IPS-18a (cell line): ENCODE measurements at regions not wholly inside any gene's neighbourhood (a gene's known extent, or its start where the extent isn't known, plus 50 kb on each side); places are given as distances from the start of the nearest gene placed in this dataset.

Experiments
- H3K27ac ChIP-seq: one replicate; pipeline ENCODE4 v1.5.1; 2013; ENCODE audit warnings: low read length
- H3K27me3 ChIP-seq: one replicate; pipeline ENCODE4 v1.6.1; 2013; ENCODE audit warnings: mild to moderate bottlenecking, low read length; ENCODE audit not compliant: control insufficient read depth, insufficient read depth
- H3K36me3 ChIP-seq: one replicate; pipeline ENCODE4 v1.6.1; 2013; ENCODE audit warnings: low read depth, low read length; ENCODE audit not compliant: control insufficient read depth
- H3K4me1 ChIP-seq: one replicate; pipeline ENCODE4 v1.6.1; 2013; ENCODE audit warnings: low read depth, low read length; ENCODE audit not compliant: control insufficient read depth
- H3K4me3 ChIP-seq: one replicate; pipeline ENCODE4 v1.5.1; 2013; ENCODE audit warnings: low read length
- H3K9ac ChIP-seq: one replicate; pipeline ENCODE4 v1.6.1; 2013; ENCODE audit warnings: mild to moderate bottlenecking, low read length, moderate library complexity
- H3K9me3 ChIP-seq: one replicate; pipeline ENCODE4 v1.6.1; 2013; ENCODE audit warnings: low read depth, low read length; ENCODE audit not compliant: control insufficient read depth

DNA sequence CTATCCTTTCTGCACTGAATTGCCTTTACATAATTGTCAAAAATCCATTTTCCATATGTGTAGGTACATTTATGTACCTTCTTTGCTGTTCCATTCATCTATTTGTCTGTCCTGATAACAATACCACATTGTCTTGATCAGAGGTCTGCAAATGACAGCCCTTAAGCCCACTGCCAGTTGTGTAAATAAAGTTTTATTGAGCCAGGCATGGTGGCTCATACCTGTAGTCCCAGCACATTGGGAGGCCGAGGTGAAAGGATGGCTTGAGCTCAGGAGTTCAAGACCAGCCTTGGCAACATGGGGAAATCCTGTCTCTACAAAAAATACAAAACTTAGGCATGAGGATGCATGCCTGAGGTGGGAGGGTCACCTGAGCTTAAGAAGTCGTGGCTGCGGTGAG is 121.0 kb downstream of the TFCP2L1 start:
- H3K36me3 ChIP-seq = no peaks in the 10 kb centered on the region
- no peaks in the 10 kb centered on the region for H3K9me3 ChIP-seq
- no peaks in the 10 kb centered on the region for H3K27me3 ChIP-seq
- H3K9ac ChIP-seq = no peak overlapping the region
- no peaks in the 10 kb centered on the region for H3K4me1 ChIP-seq
- no peak overlapping the region for H3K4me3 ChIP-seq
- H3K27ac ChIP-seq = no peak overlapping the region

DNA sequence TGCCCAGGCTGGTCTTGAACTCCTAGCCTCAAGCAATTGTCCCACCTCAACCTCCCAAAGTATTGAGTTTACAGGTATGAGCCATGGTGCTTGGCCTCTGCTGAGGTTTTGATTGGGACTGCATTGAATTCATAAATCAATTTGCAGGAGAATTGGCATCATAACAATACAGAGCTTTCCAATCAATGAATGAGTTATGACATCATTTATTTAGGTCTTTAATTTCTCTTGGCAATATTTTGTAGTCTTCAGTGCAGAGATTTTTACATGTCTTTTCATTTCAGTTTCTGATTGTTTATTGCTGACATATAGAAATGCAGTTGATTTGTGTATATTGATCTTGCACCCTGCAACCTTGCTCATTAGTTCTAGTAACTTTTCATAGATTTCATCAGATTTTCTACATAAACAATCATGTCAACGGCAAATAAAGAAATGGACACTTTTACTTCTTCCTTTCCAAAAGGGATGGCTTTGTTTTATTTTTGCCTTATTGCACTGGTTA is 119.9 kb downstream of the TFCP2L1 start:
- Histone ChIP-seq H3K4me1 (no peaks in the 10 kb centered on the region), H3K27ac (no peak overlapping the region), H3K9me3 (no peaks in the 10 kb centered on the region), H3K4me3 (no peak overlapping the region), H3K36me3 (no peaks in the 10 kb centered on the region), H3K9ac (no peak overlapping the region), H3K27me3 (no peaks in the 10 kb centered on the region)
